GM12874 (cell line): ENCODE measurements at regions not wholly inside any gene's neighbourhood (a gene's known extent, or its start where the extent isn't known, plus 50 kb on each side); places are given as distances from the start of the nearest gene placed in this dataset.

Source experiments
- TF ChIP-seq, protein P1 (sequence below): IDR thresholded peaks from 2 replicates; pipeline ENCODE4 v1.5.1; 2011; ENCODE audit warnings: low read depth, mild to moderate bottlenecking, control low read depth, low read length, moderate library complexity; ENCODE audit not compliant: insufficient read depth

GRCh38 chr1:58933599-58933926, 149.7 kb upstream of the JUN start:
- TF ChIP-seq, protein P1, sequence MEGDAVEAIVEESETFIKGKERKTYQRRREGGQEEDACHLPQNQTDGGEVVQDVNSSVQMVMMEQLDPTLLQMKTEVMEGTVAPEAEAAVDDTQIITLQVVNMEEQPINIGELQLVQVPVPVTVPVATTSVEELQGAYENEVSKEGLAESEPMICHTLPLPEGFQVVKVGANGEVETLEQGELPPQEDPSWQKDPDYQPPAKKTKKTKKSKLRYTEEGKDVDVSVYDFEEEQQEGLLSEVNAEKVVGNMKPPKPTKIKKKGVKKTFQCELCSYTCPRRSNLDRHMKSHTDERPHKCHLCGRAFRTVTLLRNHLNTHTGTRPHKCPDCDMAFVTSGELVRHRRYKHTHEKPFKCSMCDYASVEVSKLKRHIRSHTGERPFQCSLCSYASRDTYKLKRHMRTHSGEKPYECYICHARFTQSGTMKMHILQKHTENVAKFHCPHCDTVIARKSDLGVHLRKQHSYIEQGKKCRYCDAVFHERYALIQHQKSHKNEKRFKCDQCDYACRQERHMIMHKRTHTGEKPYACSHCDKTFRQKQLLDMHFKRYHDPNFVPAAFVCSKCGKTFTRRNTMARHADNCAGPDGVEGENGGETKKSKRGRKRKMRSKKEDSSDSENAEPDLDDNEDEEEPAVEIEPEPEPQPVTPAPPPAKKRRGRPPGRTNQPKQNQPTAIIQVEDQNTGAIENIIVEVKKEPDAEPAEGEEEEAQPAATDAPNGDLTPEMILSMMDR: no peak

DNA sequence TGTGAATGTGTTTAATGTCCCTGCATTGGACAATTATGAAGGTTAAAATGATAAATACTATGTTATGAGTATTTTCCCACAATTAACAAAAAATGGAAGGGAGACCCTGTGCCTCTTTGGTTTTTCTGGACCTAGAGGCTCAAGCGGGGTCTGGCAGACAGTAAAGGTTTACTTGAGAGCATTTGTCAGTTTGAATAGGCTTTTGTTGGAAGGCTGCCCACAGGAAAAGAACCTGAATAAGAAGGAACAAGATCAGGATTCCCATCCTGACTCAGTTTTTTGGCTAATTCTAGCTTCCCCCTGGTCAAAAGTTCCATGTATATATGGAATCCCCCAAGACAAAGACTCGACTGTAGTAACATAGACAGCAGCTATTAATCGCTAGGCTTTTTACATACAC, 150.9 kb upstream of the JUN start:
- TF ChIP-seq, protein P1: no peak

GRCh38 chr1:58936973-58937372, 153.1 kb upstream of the JUN start:
- TF ChIP-seq, protein P1: no peak

GRCh38 chr1:58939146-58939545, 155.3 kb upstream of the JUN start:
- TF ChIP-seq, protein P1: no peak

- TF ChIP-seq, protein P1: no peak
Observed at GRCh38 chr1:58939666-58940370, 156.0 kb upstream of the JUN start.

GRCh38 chr1:58941471-58942289, 157.8 kb upstream of the JUN start:
- TF ChIP-seq, protein P1: no peak

GRCh38 chr1:58942759-58943191, 158.9 kb upstream of the JUN start:
- TF ChIP-seq, protein P1: no peak
